OCI-LY7 (cell line): ENCODE measurements at regions not wholly inside any gene's neighbourhood (a gene's known extent, or its start where the extent isn't known, plus 50 kb on each side); places are given as distances from the start of the nearest gene placed in this dataset.

Experiments used
- BruUV-seq: library from RNA; stranded (reverse); fragments of 400-500 nt; replicated peaks from 2 replicates; lab custom pipeline; 2021; lab: Mats Ljungman, UMichigan
- CTCF ChIA-PET: fragments of 300-600 bp; sonication (Branson Sonifier 250); formaldehyde crosslinking; loops from one replicate; lab custom pipeline; 2022; ENCODE audit warnings: antibody characterized with exemption; ENCODE audit not compliant: unreplicated experiment; lab: Charles Lee
- POLR2A ChIA-PET: fragments of 300-600 bp; sonication (Branson Sonifier 250); formaldehyde crosslinking; loops from one replicate; lab custom pipeline; 2022; ENCODE audit warnings: antibody characterized with exemption; lab: Charles Lee
- DNase-seq: peaks from one replicate; pipeline ENCODE4 v3.0.0-alpha.2; 2015; ENCODE audit warnings: low spot score
- H2AFZ ChIP-seq: fragments of 200-600 bp; sonication (generic), shearing (Covaris generic); 2 replicates; pipeline ENCODE4 v1.6.1; 2014; ENCODE audit warnings: mild to moderate bottlenecking, antibody characterized with exemption, low read length, moderate library complexity
- H3K27ac ChIP-seq: fragments of 200-600 bp; sonication (generic); 2 replicates; pipeline ENCODE4 v1.5.1; 2014; ENCODE audit warnings: mixed run types, low read depth, mild to moderate bottlenecking, moderate library complexity, low read length, inconsistent platforms; ENCODE audit not compliant: poor library complexity, severe bottlenecking
- H3K36me3 ChIP-seq: fragments of 200-600 bp; sonication (generic); 2 replicates; pipeline ENCODE4 v1.6.1; 2014; ENCODE audit warnings: mild to moderate bottlenecking, antibody characterized with exemption, low read length, moderate library complexity, mixed read lengths; ENCODE audit not compliant: insufficient read depth
- H3K4me1 ChIP-seq: fragments of 200-600 bp; sonication (generic); 2 replicates; pipeline ENCODE4 v1.5.1; 2014; ENCODE audit warnings: mild to moderate bottlenecking, low read length; ENCODE audit not compliant: insufficient read depth, poor library complexity, severe bottlenecking
- H3K4me2 ChIP-seq: fragments of 200-600 bp; sonication (generic); 2 replicates; pipeline ENCODE4 v1.6.1; 2014; ENCODE audit warnings: mild to moderate bottlenecking, low read length
- H3K4me3 ChIP-seq: fragments of 200-600 bp; sonication (generic); 2 replicates; pipeline ENCODE4 v1.5.1; 2014; ENCODE audit warnings: mild to moderate bottlenecking, low read depth, low read length; ENCODE audit not compliant: poor library complexity, severe bottlenecking
- H3K79me2 ChIP-seq: fragments of 200-600 bp; sonication (generic); 2 replicates; pipeline ENCODE4 v1.6.1; 2016; ENCODE audit warnings: low read depth, mild to moderate bottlenecking, low read length, moderate library complexity, mixed read lengths; ENCODE audit not compliant: insufficient read depth
- H3K9me2 ChIP-seq: fragments of 200-600 bp; sonication (generic); 2 replicates; pipeline ENCODE4 v1.6.1; 2016; ENCODE audit warnings: mild to moderate bottlenecking, low read length, mixed read lengths; ENCODE audit not compliant: insufficient read depth
- H3K9me3 ChIP-seq: fragments of 200-600 bp; sonication (generic); 2 replicates; pipeline ENCODE4 v1.6.1; 2014; ENCODE audit warnings: mild to moderate bottlenecking, mixed run types, low read length, mixed read lengths
- H4K20me1 ChIP-seq: fragments of 200-600 bp; sonication (generic); 2 replicates; pipeline ENCODE4 v1.6.1; 2014; ENCODE audit warnings: mild to moderate bottlenecking, antibody characterized with exemption, low read length, moderate library complexity, mixed read lengths; ENCODE audit not compliant: insufficient read depth
- EZH2phosphoT487 ChIP-seq: fragments of 200-600 bp; sonication (generic); IDR thresholded peaks from 2 replicates; pipeline ENCODE4 v1.6.1; 2018; ENCODE audit warnings: low read depth, borderline replicate concordance, mild to moderate bottlenecking, mixed run types, antibody characterized with exemption, low read length, moderate library complexity, mixed read lengths
- intact Hi-C: fragments of 100-400 bp; cut with micrococcal nuclease; formaldehyde crosslinking; loops from one replicate; pipeline ENCODE4 v1.10.0; 2022; ENCODE audit not compliant: unreplicated experiment
- TF ChIP-seq, protein P1 (sequence below): fragments of 200-600 bp; sonication (generic); conservative IDR thresholded peaks from 2 replicates; pipeline ENCODE4 v1.5.1; 2014; ENCODE audit warnings: mild to moderate bottlenecking, antibody characterized with exemption, low read length, moderate library complexity, mixed read lengths

- Histone ChIP-seq H3K4me3 (no peak overlapping the region), H3K9me3 (no peaks in the 10 kb centered on the region), H4K20me1 (no peaks in the 10 kb centered on the region), H3K9me2 (no peaks in the 10 kb centered on the region), H3K27ac (no peak overlapping the region), H3K79me2 (no peaks in the 10 kb centered on the region), H3K4me2 (no peak overlapping the region), H2AFZ (no peak overlapping the region), H3K4me1 (no peaks in the 10 kb centered on the region), H3K36me3 (no peaks in the 10 kb centered on the region)
- intact Hi-C loops = no loop called here
- ChIA-PET POLR2A (no interaction called here), CTCF (no interaction called here)
- TF ChIP-seq, protein P1, sequence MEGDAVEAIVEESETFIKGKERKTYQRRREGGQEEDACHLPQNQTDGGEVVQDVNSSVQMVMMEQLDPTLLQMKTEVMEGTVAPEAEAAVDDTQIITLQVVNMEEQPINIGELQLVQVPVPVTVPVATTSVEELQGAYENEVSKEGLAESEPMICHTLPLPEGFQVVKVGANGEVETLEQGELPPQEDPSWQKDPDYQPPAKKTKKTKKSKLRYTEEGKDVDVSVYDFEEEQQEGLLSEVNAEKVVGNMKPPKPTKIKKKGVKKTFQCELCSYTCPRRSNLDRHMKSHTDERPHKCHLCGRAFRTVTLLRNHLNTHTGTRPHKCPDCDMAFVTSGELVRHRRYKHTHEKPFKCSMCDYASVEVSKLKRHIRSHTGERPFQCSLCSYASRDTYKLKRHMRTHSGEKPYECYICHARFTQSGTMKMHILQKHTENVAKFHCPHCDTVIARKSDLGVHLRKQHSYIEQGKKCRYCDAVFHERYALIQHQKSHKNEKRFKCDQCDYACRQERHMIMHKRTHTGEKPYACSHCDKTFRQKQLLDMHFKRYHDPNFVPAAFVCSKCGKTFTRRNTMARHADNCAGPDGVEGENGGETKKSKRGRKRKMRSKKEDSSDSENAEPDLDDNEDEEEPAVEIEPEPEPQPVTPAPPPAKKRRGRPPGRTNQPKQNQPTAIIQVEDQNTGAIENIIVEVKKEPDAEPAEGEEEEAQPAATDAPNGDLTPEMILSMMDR = no peak
- TF ChIP-seq EZH2phosphoT487 = no peak
- DNase-seq = no peak
- no TSS peak for BruUV-seq
Observed at GRCh38 chr17:56047331-56047730, 105.9 kb upstream of the ANKFN1 start.

GRCh38 chr17:56057869-56058268 lies 95.4 kb upstream of the ANKFN1 start:
- H3K79me2 ChIP-seq = no peaks in the 10 kb centered on the region
- H4K20me1 ChIP-seq = no peaks in the 10 kb centered on the region
- H3K4me2 ChIP-seq = no peak overlapping the region
- POLR2A ChIA-PET = no interaction called here
- no peaks in the 10 kb centered on the region for H3K36me3 ChIP-seq
- no peak for TF ChIP-seq EZH2phosphoT487
- TF ChIP-seq, protein P1 = no peak
- H2AFZ ChIP-seq = no peak overlapping the region
- CTCF ChIA-PET = no interaction called here
- H3K9me2 ChIP-seq = no peaks in the 10 kb centered on the region
- no peaks in the 10 kb centered on the region for H3K4me1 ChIP-seq
- H3K27ac ChIP-seq = no peak overlapping the region
- no TSS peak for BruUV-seq
- intact Hi-C loops = no loop called here
- H3K9me3 ChIP-seq = no peaks in the 10 kb centered on the region
- no peak overlapping the region for H3K4me3 ChIP-seq
- DNase-seq = no peak

DNA sequence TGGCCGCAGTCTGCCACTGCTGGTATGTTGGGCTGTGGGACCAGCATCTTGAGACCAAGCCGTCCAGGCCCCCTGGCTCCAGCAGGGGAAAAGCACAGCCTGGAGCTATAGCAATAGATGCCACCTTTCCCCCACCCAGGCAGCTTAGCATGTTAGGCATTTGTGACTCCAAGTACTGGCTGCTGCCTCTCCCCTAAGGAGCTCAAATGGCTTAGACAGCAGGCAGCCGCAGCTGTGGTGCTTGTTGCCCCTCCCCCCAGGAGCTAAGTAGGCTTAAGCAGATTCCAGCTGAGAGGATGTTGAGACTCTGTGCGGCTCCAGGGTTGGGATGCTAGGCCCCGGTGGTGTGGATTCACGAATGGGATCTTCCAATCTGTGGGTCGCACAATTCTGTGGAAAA lies 88.8 kb upstream of the ANKFN1 start:
- Histone ChIP-seq H3K4me3 (no peak overlapping the region), H3K79me2 (no peaks in the 10 kb centered on the region), H3K9me3 (no peaks in the 10 kb centered on the region), H3K27ac (no peak overlapping the region), H2AFZ (no peak overlapping the region), H3K36me3 (no peaks in the 10 kb centered on the region), H3K4me1 (no peaks in the 10 kb centered on the region), H3K9me2 (no peaks in the 10 kb centered on the region), H3K4me2 (no peak overlapping the region), H4K20me1 (no peaks in the 10 kb centered on the region)
- no TSS peak for BruUV-seq
- intact Hi-C loops = no loop called here
- CTCF ChIA-PET = no interaction called here
- DNase-seq = no peak
- POLR2A ChIA-PET = no interaction called here
- TF ChIP-seq, protein P1 = no peak
- TF ChIP-seq EZH2phosphoT487 = no peak
